Glomerular visceral epithelial cell (primary cell): ENCODE measurements at regions not wholly inside any gene's neighbourhood (a gene's known extent, or its start where the extent isn't known, plus 50 kb on each side); places are given as distances from the start of the nearest gene placed in this dataset.
"Not testable (repeated sequence)": the region's sequence is repeated elsewhere in the genome, so short reads cannot be mapped to it uniquely, and the experiment has no call there.

ENCODE experiments used
- DNase-seq: peaks from one replicate; pipeline ENCODE4 v3.0.0-alpha.2; 2016; ENCODE audit errors: extremely low spot score

DNA sequence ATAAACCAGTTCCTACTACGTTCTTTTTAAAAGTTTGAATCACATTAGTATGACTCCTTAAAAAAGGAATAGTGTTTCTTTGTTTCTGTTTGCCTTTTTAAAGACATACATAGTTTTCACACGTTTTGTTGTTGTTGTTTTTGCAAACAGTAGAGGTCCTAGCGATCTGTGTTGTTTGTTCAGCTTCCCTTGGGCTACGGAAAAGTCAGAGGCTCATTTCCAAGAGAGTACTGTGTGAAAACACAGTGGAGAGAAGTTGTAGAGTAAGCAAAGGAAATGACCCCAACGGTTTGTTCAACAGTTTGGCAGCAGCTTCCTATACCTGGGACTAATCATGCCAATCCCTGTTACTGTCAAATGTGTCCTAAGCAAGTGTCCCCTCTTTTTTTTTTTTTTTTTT is 87.1 kb upstream of the STEAP1 start:
- DNase-seq = no peak

- DNase-seq = not testable (repeated sequence)
Observed at GRCh38 chr7:90070238-90070637, 84.0 kb upstream of the STEAP1 start.

DNA sequence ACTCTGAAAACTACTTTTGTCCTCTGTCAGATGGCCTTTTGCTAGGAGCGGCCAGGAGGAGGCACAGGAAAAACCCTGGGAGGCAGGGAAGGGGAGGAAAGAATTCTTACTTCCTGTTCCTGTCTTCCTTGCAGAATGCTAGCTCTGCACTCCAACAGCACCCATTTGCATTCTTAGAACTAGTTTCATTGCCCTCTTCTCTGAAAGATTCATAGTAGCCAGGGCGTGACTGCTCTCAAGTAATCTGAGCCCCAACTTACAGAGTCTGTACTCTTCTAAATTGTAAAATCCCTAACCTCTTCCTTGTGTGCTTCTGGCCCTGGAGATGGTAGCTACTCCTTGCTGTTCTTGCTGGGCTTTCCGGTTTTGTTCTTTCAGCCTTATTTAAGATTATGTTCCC is 75.3 kb upstream of the STEAP1 start:
- no peak for DNase-seq

DNA sequence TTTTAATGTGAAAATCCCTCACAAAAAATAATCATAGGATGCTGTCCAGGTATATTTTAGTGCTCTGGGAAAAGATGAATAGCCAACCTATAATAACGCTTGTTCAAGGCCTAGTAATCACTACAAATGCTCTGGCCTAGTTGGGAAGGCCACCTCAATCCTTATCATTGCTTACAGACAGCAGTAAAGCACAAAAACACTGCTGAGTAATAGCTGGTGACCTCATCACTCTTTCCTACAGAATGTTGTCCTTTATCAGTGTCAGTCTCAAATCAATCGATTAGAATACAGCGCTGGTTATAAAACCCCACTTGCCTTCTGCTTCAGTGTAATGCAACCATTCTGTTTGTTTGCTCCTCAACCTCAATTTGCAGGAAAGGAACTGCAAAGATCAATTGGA is 72.6 kb upstream of the STEAP1 start:
- no peak for DNase-seq

GRCh38 chr7:90092506-90092905 is 61.8 kb upstream of the STEAP1 start:
- no peak for DNase-seq

DNA sequence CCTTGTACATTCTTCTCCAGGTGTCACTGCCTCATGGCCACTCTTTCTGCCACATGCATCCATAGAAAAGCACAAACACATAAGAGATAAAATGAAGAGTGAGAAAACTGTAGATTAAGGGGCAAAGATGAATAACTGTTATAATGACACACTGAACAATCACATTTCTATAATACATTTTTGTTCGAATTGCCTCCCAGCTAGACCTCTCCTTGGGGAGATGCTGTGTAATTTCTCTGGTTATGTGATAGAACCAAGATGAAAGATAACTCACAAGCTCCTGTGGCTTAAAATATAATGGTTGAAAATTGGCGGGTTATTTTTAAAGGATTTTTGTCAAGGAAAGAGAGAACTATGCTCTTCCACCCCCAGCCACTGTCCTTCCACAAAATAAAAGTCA is 60.2 kb upstream of the STEAP1 start:
- no peak for DNase-seq
